D721Med (cell line): ENCODE measurements at regions not wholly inside any gene's neighbourhood (a gene's known extent, or its start where the extent isn't known, plus 50 kb on each side); places are given as distances from the start of the nearest gene placed in this dataset.

ENCODE experiments used
- DNase-seq: peaks from one replicate; pipeline ENCODE4 v3.0.0; 2011; ENCODE audit warnings: low spot score; ENCODE audit not compliant: insufficient read length
- FAIRE-seq: peaks from 2 replicates; lab custom pipeline; 2011; peaks lifted over from hg19 to GRCh38; lab: Jason Lieb, UNC
- CTCF ChIP-seq: IDR thresholded peaks from 2 replicates; pipeline ENCODE4 v1.5.1; 2012; ENCODE audit warnings: mild to moderate bottlenecking, control low read depth; ENCODE audit not compliant: insufficient read depth; ENCODE audit errors: missing control alignments

DNA sequence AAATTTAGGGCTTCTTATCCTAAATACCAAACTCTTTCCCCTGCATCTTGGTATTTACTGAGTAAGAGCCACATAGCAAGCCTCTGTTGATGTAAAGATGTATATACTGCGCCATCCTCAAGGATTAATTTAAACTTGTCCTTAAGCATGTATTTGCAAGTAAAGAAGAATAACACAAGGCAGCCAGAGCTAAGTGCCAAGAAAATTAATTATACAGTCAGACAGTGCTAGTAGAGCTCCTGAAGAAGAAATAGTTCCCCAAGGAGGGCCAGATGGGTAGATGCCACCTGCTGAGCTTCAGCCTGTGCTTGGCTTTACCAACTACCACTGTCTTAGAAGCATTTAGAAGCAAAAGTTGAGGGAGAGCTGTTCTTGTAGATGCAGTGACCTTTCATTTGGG is 470.0 kb downstream of the BUD13 start:
- TF ChIP-seq CTCF, result no peak
- FAIRE-seq (no peak), DNase-seq (no peak)

DNA sequence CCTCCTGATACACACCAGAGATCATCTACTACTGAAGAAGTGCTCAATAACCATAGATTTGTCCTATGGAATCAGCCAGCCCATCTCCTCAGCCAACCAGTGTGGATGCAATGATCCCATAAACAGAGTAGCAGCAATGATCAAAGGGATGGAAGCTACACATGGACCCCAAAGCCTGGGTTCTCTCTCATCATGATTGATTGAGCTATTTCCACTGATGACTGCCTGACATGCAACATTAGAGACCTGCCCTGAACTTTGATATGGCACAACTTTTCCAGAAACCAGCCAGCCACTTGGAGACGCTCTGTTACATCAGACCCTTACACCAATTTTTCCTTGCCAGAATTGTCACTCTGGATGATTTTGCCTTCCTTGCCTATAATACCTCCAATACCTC is 471.6 kb downstream of the BUD13 start:
- FAIRE-seq (peak; percentile 41), DNase-seq (no peak)
- no peak for TF ChIP-seq CTCF

DNA sequence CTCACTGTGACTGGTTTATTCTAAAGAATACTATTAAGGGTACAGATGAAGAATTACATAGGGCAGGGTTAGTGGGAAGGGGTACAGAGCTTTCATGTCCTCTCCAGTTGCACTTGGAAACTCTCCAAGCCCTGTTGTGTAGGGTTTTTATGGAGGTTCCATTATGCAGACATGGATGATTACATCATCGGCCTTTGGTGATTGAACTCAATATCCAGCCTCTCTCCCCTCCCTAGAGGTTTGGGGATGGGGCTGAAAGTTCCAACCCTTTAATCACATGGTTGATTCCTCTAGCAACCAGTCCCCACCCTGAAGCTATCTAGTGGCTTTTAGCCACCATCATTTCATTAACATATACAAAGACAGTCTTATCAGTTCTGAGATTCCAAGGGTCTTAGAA is 472.6 kb downstream of the BUD13 start:
- no peak for DNase-seq
- TF ChIP-seq CTCF, result no peak
- FAIRE-seq, result no peak

- TF ChIP-seq CTCF, result no peak
- FAIRE-seq, result no peak
Measured at GRCh38 chr11:116294630-116295029, 478.2 kb downstream of the BUD13 start.

DNA sequence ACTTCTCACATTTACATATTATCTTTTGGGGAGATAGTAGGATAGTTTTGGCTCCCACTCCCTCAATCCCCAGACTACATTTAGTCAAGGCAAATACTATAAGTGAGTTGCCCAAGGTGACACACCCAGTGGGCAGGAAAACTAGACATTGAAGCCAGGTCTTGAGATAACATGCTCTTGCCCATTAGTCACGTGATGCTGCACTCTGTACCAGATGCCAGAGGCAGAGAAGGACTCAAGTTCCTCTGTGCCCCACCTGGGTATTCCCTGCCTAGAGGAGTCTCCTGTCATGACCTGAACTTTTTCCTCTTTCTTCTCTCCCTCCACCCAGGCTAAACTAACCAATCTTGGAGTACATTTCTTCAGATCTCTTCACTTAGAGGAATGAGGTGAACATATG is 484.9 kb downstream of the BUD13 start:
- no peak for DNase-seq
- FAIRE-seq, result no peak
- no peak for TF ChIP-seq CTCF

More at GRCh38 chr11:116294630-116295029, 478.2 kb downstream of the BUD13 start:
- DNase-seq, result no peak

DNA sequence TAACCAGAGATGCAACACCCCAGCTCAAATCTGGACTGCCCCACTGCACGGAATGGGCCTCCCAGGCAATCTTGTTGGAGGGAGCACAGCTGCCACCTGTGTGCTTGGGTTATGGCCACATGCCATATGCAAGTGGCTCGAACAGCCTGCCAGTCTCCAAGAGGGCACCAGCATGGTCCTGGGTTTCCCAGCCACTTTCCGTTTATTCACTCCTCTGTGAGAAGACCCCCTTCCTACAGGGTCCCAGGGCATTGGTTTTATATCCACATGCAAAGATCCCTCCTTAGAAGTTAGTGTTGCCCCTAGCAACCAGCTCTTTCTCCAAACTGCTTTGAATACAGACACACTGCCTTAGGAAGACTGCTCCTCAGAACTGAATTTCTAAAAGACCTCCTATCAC is 487.8 kb downstream of the BUD13 start:
- DNase-seq (no peak), FAIRE-seq (no peak)
- no peak for TF ChIP-seq CTCF

- no peak for TF ChIP-seq CTCF
- no peak for FAIRE-seq
- no peak for DNase-seq
Measured at GRCh38 chr11:116283300-116283699, 489.5 kb downstream of the BUD13 start.
